ENCODE measurements at regions not wholly inside any gene's neighbourhood (a gene's known extent, or its start where the extent isn't known, plus 50 kb on each side); places are given as distances from the start of the nearest gene placed in this dataset.

GRCh38 chr2:52077159-52077558, 1045.2 kb upstream of the NRXN1 start:
- Histone ChIP-seq H3K27me3 (ENCODE audit: control insufficient read depth, extremely low read depth, insufficient read depth, low read length) (no peaks in the 10 kb centered on the region), H3K27ac (ENCODE audit: control insufficient read depth, insufficient read depth, low read length) (no peak overlapping the region), H3K9me3 (ENCODE audit: control insufficient read depth, low read depth, low read length) (no peaks in the 10 kb centered on the region), H2AFZ (ENCODE audit: control insufficient read depth, low read length) (no peak overlapping the region), H3K79me2 (ENCODE audit: control insufficient read depth, insufficient read depth, low read length) (no peaks in the 10 kb centered on the region), H3K4me2 (ENCODE audit: control insufficient read depth, extremely low read depth, insufficient read depth, low read depth, low read length) (no peak overlapping the region), H3K9me1 (ENCODE audit: control insufficient read depth, extremely low read depth, insufficient read depth, low read length) (no peaks in the 10 kb centered on the region), H4K20me1 (ENCODE audit: control insufficient read depth, extremely low read depth, insufficient read depth, low read length) (no peaks in the 10 kb centered on the region), H3K4me3 (ENCODE audit: control insufficient read depth in 2 of 3, extremely low read depth in 1 of 3, insufficient read depth in 2 of 3, low read depth in 1 of 3, low read length in 3 of 3) (no peak overlapping the region), H3K4me1 (ENCODE audit: control insufficient read depth, extremely low read depth, insufficient read depth, low read length) (no peaks in the 10 kb centered on the region), H3K36me3 (ENCODE audit: control insufficient read depth in 2 of 2, extremely low read depth in 1 of 2, insufficient read depth in 2 of 2, low read length in 2 of 2) (no peaks in the 10 kb centered on the region), H3K9ac (ENCODE audit: control insufficient read depth, extremely low read depth, insufficient read depth, low read length) (no peak overlapping the region)
- FAIRE-seq (no peak), DNase-seq (ENCODE audit: low read depth, low spot score) (no peak)
- no peak for TF ChIP-seq CTCF (optimal IDR thresholded peaks at IDR 0.05 in 1 of 3, IDR thresholded peaks at IDR 0.05 in 1 of 3, conservative IDR thresholded peaks at IDR 0.05 in 1 of 3; ENCODE audit: extremely low read depth in 1 of 3, insufficient read depth in 2 of 3, low read length in 3 of 3)
- TF ChIP-seq EZH2 (IDR thresholded peaks at IDR 0.05; ENCODE audit: low read length), result no peak
- dilution Hi-C loops (cut with MboI; ENCODE audit: extremely low pct_ligation_motif_present, low sequenced_read_pairs), result no loop called here

GRCh38 chr2:52074130-52074719, 1042.3 kb upstream of the NRXN1 start:
- dilution Hi-C loops (cut with MboI; ENCODE audit: extremely low pct_ligation_motif_present, low sequenced_read_pairs), result no loop called here
- no peak overlapping the region for H3K4me2 ChIP-seq (ENCODE audit: control insufficient read depth, extremely low read depth, insufficient read depth, low read depth, low read length)
- DNase-seq (ENCODE audit: low read depth, low spot score) (no peak), FAIRE-seq (no peak)
- TF ChIP-seq EZH2 (IDR thresholded peaks at IDR 0.05; ENCODE audit: low read length) (no peak), CTCF (optimal IDR thresholded peaks at IDR 0.05 in 1 of 3, IDR thresholded peaks at IDR 0.05 in 1 of 3, conservative IDR thresholded peaks at IDR 0.05 in 1 of 3; ENCODE audit: extremely low read depth in 1 of 3, insufficient read depth in 2 of 3, low read length in 3 of 3) (no peak)
- H3K4me3 ChIP-seq (ENCODE audit: control insufficient read depth in 2 of 3, extremely low read depth in 1 of 3, insufficient read depth in 2 of 3, low read depth in 1 of 3, low read length in 3 of 3), result no peak overlapping the region
- no peaks in the 10 kb centered on the region for H3K27me3 ChIP-seq (ENCODE audit: control insufficient read depth, extremely low read depth, insufficient read depth, low read length)
- H3K9ac ChIP-seq (ENCODE audit: control insufficient read depth, extremely low read depth, insufficient read depth, low read length), result no peak overlapping the region
- H2AFZ ChIP-seq (ENCODE audit: control insufficient read depth, low read length), result no peak overlapping the region
- no peaks in the 10 kb centered on the region for H3K79me2 ChIP-seq (ENCODE audit: control insufficient read depth, insufficient read depth, low read length)
- no peaks in the 10 kb centered on the region for H3K9me1 ChIP-seq (ENCODE audit: control insufficient read depth, extremely low read depth, insufficient read depth, low read length)
- no peaks in the 10 kb centered on the region for H3K36me3 ChIP-seq (ENCODE audit: control insufficient read depth in 2 of 2, extremely low read depth in 1 of 2, insufficient read depth in 2 of 2, low read length in 2 of 2)
- no peaks in the 10 kb centered on the region for H3K9me3 ChIP-seq (ENCODE audit: control insufficient read depth, low read depth, low read length)
- H4K20me1 ChIP-seq (ENCODE audit: control insufficient read depth, extremely low read depth, insufficient read depth, low read length), result no peaks in the 10 kb centered on the region
- no peaks in the 10 kb centered on the region for H3K4me1 ChIP-seq (ENCODE audit: control insufficient read depth, extremely low read depth, insufficient read depth, low read length)
- no peak overlapping the region for H3K27ac ChIP-seq (ENCODE audit: control insufficient read depth, insufficient read depth, low read length)
